ENCODE measurements at regions not wholly inside any gene's neighbourhood (a gene's known extent, or its start where the extent isn't known, plus 50 kb on each side); places are given as distances from the start of the nearest gene placed in this dataset.
"Not testable (repeated sequence)": the region's sequence is repeated elsewhere in the genome, so short reads cannot be mapped to it uniquely, and the experiment has no call there.

GRCh38 chr13:63546524-63546923 is 2130.9 kb upstream of the PCDH20 start:
- DNase-seq = no peak

- no peak for DNase-seq
Measured at GRCh38 chr13:63542770-63543169, 2127.1 kb upstream of the PCDH20 start.

- no peak for DNase-seq
Measured at GRCh38 chr13:63541336-63541735, 2125.7 kb upstream of the PCDH20 start.

- no peak for DNase-seq
Measured at GRCh38 chr13:63540061-63540460, 2124.4 kb upstream of the PCDH20 start.

- peak; percentile 78 for DNase-seq
Measured at GRCh38 chr13:63517371-63517770, 2101.7 kb upstream of the PCDH20 start.

GRCh38 chr13:63516124-63516523 is 2100.5 kb upstream of the PCDH20 start:
- no peak for DNase-seq

- DNase-seq = no peak
Measured at GRCh38 chr13:63514886-63515285, 2099.2 kb upstream of the PCDH20 start.

- no peak for DNase-seq
Measured at GRCh38 chr13:63512095-63512494, 2096.4 kb upstream of the PCDH20 start.

- DNase-seq = no peak
Measured at GRCh38 chr13:63501702-63502101, 2086.1 kb upstream of the PCDH20 start.

- DNase-seq = no peak
Measured at GRCh38 chr13:63497601-63498000, 2082.0 kb upstream of the PCDH20 start.

GRCh38 chr13:63492604-63493003 is 2077.0 kb upstream of the PCDH20 start:
- no peak for DNase-seq

- no peak for DNase-seq
Measured at GRCh38 chr13:63490149-63490548, 2074.5 kb upstream of the PCDH20 start.

GRCh38 chr13:63481334-63481733 is 2065.7 kb upstream of the PCDH20 start:
- DNase-seq = no peak

GRCh38 chr13:63472711-63473110 is 2057.1 kb upstream of the PCDH20 start:
- DNase-seq = no peak

GRCh38 chr13:63463782-63464610 is 2048.3 kb upstream of the PCDH20 start:
- DNase-seq = no peak

- no peak for DNase-seq
Measured at GRCh38 chr13:63460462-63461090, 2044.9 kb upstream of the PCDH20 start.

- no peak for DNase-seq
Measured at GRCh38 chr13:63457186-63457585, 2041.5 kb upstream of the PCDH20 start.

- no peak for DNase-seq
Measured at GRCh38 chr13:63455938-63456337, 2040.3 kb upstream of the PCDH20 start.

- DNase-seq = no peak
Measured at GRCh38 chr13:63449550-63449949, 2033.9 kb upstream of the PCDH20 start.

- DNase-seq = no peak
Measured at GRCh38 chr13:63448692-63449091, 2033.0 kb upstream of the PCDH20 start.

GRCh38 chr13:63446329-63446728 is 2030.7 kb upstream of the PCDH20 start:
- DNase-seq = no peak

GRCh38 chr13:63444225-63444624 is 2028.6 kb upstream of the PCDH20 start:
- DNase-seq = not testable (repeated sequence)

GRCh38 chr13:63438951-63439350 is 2023.3 kb upstream of the PCDH20 start:
- DNase-seq = no peak

GRCh38 chr13:63436325-63436668 is 2020.6 kb upstream of the PCDH20 start:
- no peak for DNase-seq
